GM21390 (cell line): ENCODE measurements at regions not wholly inside any gene's neighbourhood (a gene's known extent, or its start where the extent isn't known, plus 50 kb on each side); places are given as distances from the start of the nearest gene placed in this dataset.
"Not testable (repeated sequence)": the region's sequence is repeated elsewhere in the genome, so short reads cannot be mapped to it uniquely, and the experiment has no call there.

Source experiments
- ATAC-seq: cut with Tn5 transposase; IDR thresholded peaks from one replicate; pipeline ENCODE4 v1.9.1; 2021; ENCODE audit not compliant: unreplicated experiment

DNA sequence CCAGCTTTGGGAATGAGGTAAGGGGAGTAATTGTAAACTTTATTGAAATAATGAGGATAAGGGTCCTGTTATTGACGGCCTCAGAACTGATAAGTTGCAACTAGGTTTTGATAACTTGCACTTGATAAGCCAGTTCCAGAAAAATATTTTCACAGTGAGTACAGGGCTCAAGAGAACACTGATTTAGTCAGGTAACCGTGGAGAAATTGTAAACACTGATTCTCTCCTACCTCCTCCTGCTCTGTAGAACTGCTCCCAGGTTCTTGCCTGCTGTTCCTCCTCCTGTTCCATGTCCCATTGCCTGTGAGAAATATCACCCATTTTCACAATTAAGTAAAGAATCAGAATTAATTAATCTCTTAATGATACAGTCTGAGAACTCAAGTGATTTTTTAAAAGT is 55.0 kb upstream of the CXXC4 start:
- no peak for ATAC-seq

GRCh38 chr4:104559502-104559901 is 64.8 kb upstream of the CXXC4 start:
- peak; percentile 82 for ATAC-seq

GRCh38 chr4:104571341-104571740 is 76.6 kb upstream of the CXXC4 start:
- ATAC-seq, result no peak

GRCh38 chr4:104574371-104574770 is 79.7 kb upstream of the CXXC4 start:
- ATAC-seq, result no peak

GRCh38 chr4:104575278-104575677 is 80.6 kb upstream of the CXXC4 start:
- ATAC-seq, result no peak

- ATAC-seq, result no peak
Measured at GRCh38 chr4:104577405-104577804, 82.7 kb upstream of the CXXC4 start.

DNA sequence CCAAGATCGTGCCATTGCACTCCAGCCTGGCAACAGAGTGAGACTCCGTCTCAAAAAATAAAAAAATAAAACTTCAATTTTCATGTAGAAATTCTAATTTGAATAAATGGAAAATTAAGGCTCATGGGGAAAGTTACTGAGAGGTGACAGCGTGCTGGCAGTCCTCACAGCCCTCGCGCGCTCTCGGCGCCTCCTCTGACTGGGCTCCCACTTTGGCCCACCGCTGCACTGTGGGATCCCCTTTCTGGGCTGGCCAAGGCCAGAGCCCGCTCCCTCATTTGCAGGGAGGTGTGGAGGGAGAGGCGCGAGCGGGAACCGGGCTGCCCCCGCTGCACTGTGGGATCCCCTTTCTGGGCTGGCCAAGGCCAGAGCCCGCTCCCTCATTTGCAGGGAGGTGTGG is 86.8 kb upstream of the CXXC4 start:
- not testable (repeated sequence) for ATAC-seq

- ATAC-seq, result not testable (repeated sequence)
Measured at GRCh38 chr4:104582056-104582455, 87.4 kb upstream of the CXXC4 start.

- no peak for ATAC-seq
Measured at GRCh38 chr4:104589264-104589868, 94.7 kb upstream of the CXXC4 start.

- no peak for ATAC-seq
Measured at GRCh38 chr4:104591510-104591911, 96.8 kb upstream of the CXXC4 start.

- ATAC-seq, result no peak
Measured at GRCh38 chr4:104592183-104592582, 97.5 kb upstream of the CXXC4 start.

GRCh38 chr4:104593019-104593418 is 98.3 kb upstream of the CXXC4 start:
- no peak for ATAC-seq

GRCh38 chr4:104596189-104596588 is 101.5 kb upstream of the CXXC4 start:
- no peak for ATAC-seq

DNA sequence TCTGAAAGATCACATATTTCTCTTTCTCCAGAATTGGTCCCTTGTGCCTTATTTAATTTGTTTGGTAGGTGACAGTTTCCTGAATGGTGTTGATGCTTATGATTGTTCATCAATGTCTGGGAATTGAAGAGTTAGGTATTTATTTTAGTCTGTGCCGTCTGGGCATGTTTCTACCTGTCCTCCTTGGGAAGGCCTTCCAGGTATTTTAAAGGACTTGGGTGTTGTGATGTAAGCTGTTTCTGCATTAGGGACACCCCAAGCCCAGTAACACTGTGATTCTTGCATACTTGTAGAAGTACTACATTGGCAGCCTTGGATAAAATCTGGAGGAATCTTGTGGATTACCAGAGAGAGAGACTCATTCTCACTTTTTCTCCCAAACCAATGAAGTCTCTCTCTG is 120.8 kb upstream of the CXXC4 start:
- ATAC-seq, result no peak

DNA sequence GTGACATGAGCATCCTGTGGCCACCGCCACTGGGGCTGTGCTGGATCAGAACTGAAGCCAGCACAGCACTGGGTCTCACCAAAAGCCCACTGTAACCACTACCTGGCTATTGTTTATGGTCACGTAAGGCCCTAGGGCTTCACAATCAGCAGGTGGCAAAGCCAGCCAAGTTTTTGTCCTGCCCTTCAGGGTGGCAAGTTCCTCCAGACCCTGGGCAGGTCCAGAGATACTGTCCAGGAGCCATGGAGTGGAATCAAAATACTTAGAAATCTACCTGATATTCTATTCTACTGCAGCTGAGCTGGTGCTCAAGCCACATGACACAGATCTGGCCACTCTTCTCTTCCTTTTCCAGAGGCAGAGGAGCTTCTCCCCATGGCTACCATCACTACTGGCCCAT is 121.2 kb upstream of the CXXC4 start:
- ATAC-seq, result no peak

DNA sequence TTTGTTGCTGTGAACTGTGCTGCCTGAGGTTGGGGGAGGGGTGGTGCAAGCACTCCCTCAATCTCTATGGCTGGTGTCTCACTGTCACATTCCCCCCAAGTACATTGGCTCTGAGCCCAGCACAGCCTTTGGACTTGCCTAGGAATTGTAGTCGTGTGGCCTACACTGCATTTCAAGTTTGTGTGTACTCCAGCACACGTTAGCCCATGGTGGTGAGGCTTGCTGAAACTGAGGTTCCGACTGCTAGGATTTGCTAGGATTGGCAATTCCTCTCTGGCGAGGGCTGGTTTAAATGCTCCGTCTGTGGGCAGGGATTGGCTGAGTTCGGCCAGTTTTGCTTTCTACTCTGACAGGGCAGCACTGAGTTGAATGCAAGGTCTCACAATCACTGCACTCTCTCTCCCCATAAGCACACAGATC is 121.7 kb upstream of the CXXC4 start:
- ATAC-seq, result no peak

DNA sequence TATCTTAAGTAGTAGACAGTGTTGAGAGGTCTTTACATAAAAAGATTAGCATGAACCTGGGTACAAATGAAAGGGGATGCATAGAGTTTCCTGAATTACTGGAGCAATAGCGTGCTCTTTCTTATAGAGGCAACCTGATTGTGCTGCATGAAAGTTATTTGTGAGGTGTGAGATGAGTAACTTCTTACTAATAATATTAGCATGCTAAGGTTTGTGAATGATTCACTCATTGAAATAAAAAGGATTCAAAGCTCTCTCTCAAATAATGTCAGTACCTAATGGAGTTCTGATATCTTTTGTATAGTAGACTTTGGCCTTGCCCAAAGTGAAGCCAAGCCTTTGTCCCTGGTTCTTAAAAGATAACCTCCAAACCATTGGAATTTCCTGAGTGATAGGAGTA is 131.0 kb upstream of the CXXC4 start:
- no peak for ATAC-seq

DNA sequence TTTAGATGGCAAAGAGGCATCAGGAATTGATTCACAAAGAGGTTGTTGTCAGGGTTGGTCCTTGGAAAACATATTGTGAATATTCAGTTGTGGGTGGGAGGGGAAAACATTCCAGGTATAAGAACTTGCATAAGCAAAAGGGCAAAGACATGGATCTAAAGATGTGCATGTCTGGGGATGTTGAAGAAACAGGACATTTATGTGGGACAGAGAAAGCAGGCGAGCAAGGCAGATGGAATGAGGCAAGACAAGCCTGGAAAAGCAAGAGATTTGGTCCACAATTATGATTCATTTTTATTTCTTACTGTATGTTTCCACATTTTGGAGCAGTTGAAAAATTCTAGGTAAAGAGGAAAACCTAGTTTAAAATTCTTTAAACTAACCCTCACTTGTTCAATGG is 134.9 kb upstream of the CXXC4 start:
- ATAC-seq, result no peak

GRCh38 chr4:104630272-104630671 is 135.6 kb upstream of the CXXC4 start:
- ATAC-seq, result no peak

GRCh38 chr4:104631000-104631399 is 136.3 kb upstream of the CXXC4 start:
- ATAC-seq, result no peak

DNA sequence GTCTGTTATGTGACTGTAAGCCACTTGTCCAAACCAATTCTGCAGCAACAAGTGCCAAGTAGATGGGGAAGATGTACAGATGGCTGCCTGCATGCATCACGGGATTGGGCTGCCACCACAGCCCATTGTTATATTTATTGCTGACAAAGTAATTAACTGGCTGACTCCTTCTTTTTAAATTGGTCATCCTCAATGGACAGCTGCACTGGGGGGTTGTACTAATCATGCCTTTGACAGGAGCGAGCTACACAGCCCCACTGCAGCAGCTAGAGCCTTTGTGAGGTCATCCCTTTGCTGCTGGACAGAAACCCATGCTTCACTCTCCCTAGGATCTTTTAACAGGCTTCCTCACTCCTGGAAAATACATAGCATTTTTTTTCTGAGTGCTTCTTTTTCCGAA is 146.7 kb upstream of the CXXC4 start:
- ATAC-seq, result no peak

GRCh38 chr4:104642521-104642920 is 147.8 kb upstream of the CXXC4 start:
- ATAC-seq, result no peak

- ATAC-seq, result no peak
Measured at GRCh38 chr4:104643805-104644204, 149.1 kb upstream of the CXXC4 start.

- ATAC-seq, result no peak
Measured at GRCh38 chr4:104649631-104650030, 154.9 kb upstream of the CXXC4 start.
